ENCODE measurements at regions not wholly inside any gene's neighbourhood (a gene's known extent, or its start where the extent isn't known, plus 50 kb on each side); places are given as distances from the start of the nearest gene placed in this dataset.

- POLR2A ChIA-PET = no interaction called here
- DNase-seq = no peak
- H3K27me3 ChIP-seq (ENCODE audit: insufficient read depth) = no peaks in the 10 kb centered on the region
- no peaks in the 10 kb centered on the region for H3K79me2 ChIP-seq (ENCODE audit: insufficient read depth)
- no peaks in the 10 kb centered on the region for H3F3A ChIP-seq (replicated peaks; ENCODE audit: insufficient read depth)
- no peaks in the 10 kb centered on the region for H3K9me2 ChIP-seq
- H3K9me3 ChIP-seq = no peaks in the 10 kb centered on the region
- no peak overlapping the region for H2AFZ ChIP-seq (ENCODE audit: low read depth)
- CTCF ChIA-PET = interaction anchor here (1.2 kb wide), 1 partner anchor 10 kb away, joined by 4 read pairs; no protein-coding TSS in a partner anchor
- no peak overlapping the region for H3K27ac ChIP-seq (ENCODE audit: low read depth in 2 of 2, low read length in 1 of 2)
- WGBS (ENCODE audit: low lambda C conversion rate) = 61% methylated on average over 6 of the region's 6 CpGs
- no peak overlapping the region for H3K4me2 ChIP-seq
- H3K9ac ChIP-seq = no peak overlapping the region
- peaks cover 0 to 16% of the 10 kb centered on the region in 2 experiments; a peak in 2 of 4 replicates for H3K4me1 ChIP-seq (ENCODE audit: control insufficient read depth in 1 of 2, insufficient read depth in 2 of 2, low read depth in 1 of 2, low read length in 1 of 2)
- no peaks in the 10 kb centered on the region for H3K36me3 ChIP-seq (replicated peaks in 1 of 2; ENCODE audit: control insufficient read depth in 1 of 2, insufficient read depth in 2 of 2, low read length in 1 of 2)
- H3K4me3 ChIP-seq (ENCODE audit: low read depth in 2 of 2, low read length in 1 of 2) = no peak overlapping the region
- no peaks in the 10 kb centered on the region for H4K20me1 ChIP-seq (ENCODE audit: insufficient read depth)
- TF ChIP-seq IRF3 (IDR thresholded peaks at IDR 0.05; ENCODE audit: low read depth, low read length) (no peak), USF1 (IDR thresholded peaks at IDR 0.05; ENCODE audit: borderline replicate concordance, low read depth) (no peak), EZH2phosphoT487 (IDR thresholded peaks at IDR 0.05; ENCODE audit: borderline replicate concordance, low read depth) (no peak), RXRA (IDR thresholded peaks at IDR 0.05; ENCODE audit: borderline replicate concordance, low read depth) (no peak), ELF1 (IDR thresholded peaks at IDR 0.05) (no peak), NRF1 (IDR thresholded peaks at IDR 0.05; ENCODE audit: low read depth, low read length) (no peak), PBX3 (IDR thresholded peaks at IDR 0.05) (no peak), RCOR1 (IDR thresholded peaks at IDR 0.05; ENCODE audit: low read length) (no peak), MEF2A (IDR thresholded peaks at IDR 0.05; ENCODE audit: borderline replicate concordance, low read depth) (no peak)
These were observed 53.5 kb upstream of the SLC22A15 start for GRCh38 chr1:115922801-115923200.

GRCh38 chr1:115924770-115925169 lies 51.5 kb upstream of the SLC22A15 start:
- no peak overlapping the region for H3K27ac ChIP-seq (ENCODE audit: low read depth in 2 of 2, low read length in 1 of 2)
- H3K9ac ChIP-seq = no peak overlapping the region
- no peak overlapping the region for H3K4me3 ChIP-seq (ENCODE audit: low read depth in 2 of 2, low read length in 1 of 2)
- H3K79me2 ChIP-seq (ENCODE audit: insufficient read depth) = no peaks in the 10 kb centered on the region
- H3K27me3 ChIP-seq (ENCODE audit: insufficient read depth) = no peaks in the 10 kb centered on the region
- no peaks in the 10 kb centered on the region for H3K36me3 ChIP-seq (replicated peaks in 1 of 2; ENCODE audit: control insufficient read depth in 1 of 2, insufficient read depth in 2 of 2, low read length in 1 of 2)
- H3K4me1 ChIP-seq (ENCODE audit: control insufficient read depth in 1 of 2, insufficient read depth in 2 of 2, low read depth in 1 of 2, low read length in 1 of 2) = peaks cover 4 to 23% of the 10 kb centered on the region in 2 experiments; a peak in 3 of 4 replicates
- no peaks in the 10 kb centered on the region for H3K9me3 ChIP-seq
- H2AFZ ChIP-seq (ENCODE audit: low read depth) = no peak overlapping the region
- 68% methylated on average over 5 of the region's 5 CpGs for WGBS (ENCODE audit: low lambda C conversion rate)
- H3F3A ChIP-seq (replicated peaks; ENCODE audit: insufficient read depth) = no peaks in the 10 kb centered on the region
- no peaks in the 10 kb centered on the region for H3K9me2 ChIP-seq
- POLR2A ChIA-PET = no interaction called here
- DNase-seq = no peak
- H4K20me1 ChIP-seq (ENCODE audit: insufficient read depth) = no peaks in the 10 kb centered on the region
- CTCF ChIA-PET = interaction anchor here (0.8 kb wide), 1 partner anchor 9 kb away, joined by 3 read pairs; no protein-coding TSS in a partner anchor
- no peak overlapping the region for H3K4me2 ChIP-seq
- TF ChIP-seq MEF2A (IDR thresholded peaks at IDR 0.05; ENCODE audit: borderline replicate concordance, low read depth) (no peak), TCF12 (IDR thresholded peaks at IDR 0.05) (no peak), RAD21 (IDR thresholded peaks at IDR 0.05; ENCODE audit: low read length) (no peak), RXRA (IDR thresholded peaks at IDR 0.05; ENCODE audit: borderline replicate concordance, low read depth) (no peak), FOSL2 (IDR thresholded peaks at IDR 0.05; ENCODE audit: borderline replicate concordance, low read depth) (no peak), IRF3 (IDR thresholded peaks at IDR 0.05; ENCODE audit: low read depth, low read length) (no peak), GABPA (IDR thresholded peaks at IDR 0.05; ENCODE audit: low read depth) (no peak), SIN3A (IDR thresholded peaks at IDR 0.05; ENCODE audit: borderline replicate concordance, low read depth, low read length) (no peak), REST (IDR thresholded peaks at IDR 0.05; ENCODE audit: low read depth, low read length) (no peak), SMC3 (IDR thresholded peaks at IDR 0.05; ENCODE audit: low read depth, low read length) (no peak), TAF1 (IDR thresholded peaks at IDR 0.05; ENCODE audit: borderline replicate concordance, low read depth, low read length) (no peak), RCOR1 (IDR thresholded peaks at IDR 0.05; ENCODE audit: low read length) (no peak)
- TF ChIP-seq, protein P1, sequence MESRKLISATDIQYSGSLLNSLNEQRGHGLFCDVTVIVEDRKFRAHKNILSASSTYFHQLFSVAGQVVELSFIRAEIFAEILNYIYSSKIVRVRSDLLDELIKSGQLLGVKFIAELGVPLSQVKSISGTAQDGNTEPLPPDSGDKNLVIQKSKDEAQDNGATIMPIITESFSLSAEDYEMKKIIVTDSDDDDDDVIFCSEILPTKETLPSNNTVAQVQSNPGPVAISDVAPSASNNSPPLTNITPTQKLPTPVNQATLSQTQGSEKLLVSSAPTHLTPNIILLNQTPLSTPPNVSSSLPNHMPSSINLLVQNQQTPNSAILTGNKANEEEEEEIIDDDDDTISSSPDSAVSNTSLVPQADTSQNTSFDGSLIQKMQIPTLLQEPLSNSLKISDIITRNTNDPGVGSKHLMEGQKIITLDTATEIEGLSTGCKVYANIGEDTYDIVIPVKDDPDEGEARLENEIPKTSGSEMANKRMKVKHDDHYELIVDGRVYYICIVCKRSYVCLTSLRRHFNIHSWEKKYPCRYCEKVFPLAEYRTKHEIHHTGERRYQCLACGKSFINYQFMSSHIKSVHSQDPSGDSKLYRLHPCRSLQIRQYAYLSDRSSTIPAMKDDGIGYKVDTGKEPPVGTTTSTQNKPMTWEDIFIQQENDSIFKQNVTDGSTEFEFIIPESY (IDR thresholded peaks at IDR 0.05; ENCODE audit: borderline replicate concordance, low read depth) = no peak
